Activated CD4-positive, alpha-beta T cell treated with anti-CD3 and anti-CD28 coated beads for 4 hours (primary cell): ENCODE measurements at regions not wholly inside any gene's neighbourhood (a gene's known extent, or its start where the extent isn't known, plus 50 kb on each side); places are given as distances from the start of the nearest gene placed in this dataset.
"Not testable (repeated sequence)": the region's sequence is repeated elsewhere in the genome, so short reads cannot be mapped to it uniquely, and the experiment has no call there.

ENCODE experiments used
- DNase-seq, 2 donors: peaks; one replicate each; pipeline ENCODE4 v3.0.0-alpha.2; 2020

- DNase-seq = no peak
Observed at GRCh38 chr3:25844891-25845290, 55.0 kb downstream of the OXSM start.

GRCh38 chr3:25846282-25846681, 56.4 kb downstream of the OXSM start:
- no peak for DNase-seq

- no peak for DNase-seq
Observed at GRCh38 chr3:25849091-25849490, 59.2 kb downstream of the OXSM start.

GRCh38 chr3:25849641-25850385, 59.9 kb downstream of the OXSM start:
- no peak for DNase-seq

GRCh38 chr3:25851693-25852259, 61.9 kb downstream of the OXSM start:
- DNase-seq = not testable (repeated sequence)

- DNase-seq = no peak
Observed at GRCh38 chr3:25854214-25854613, 64.3 kb downstream of the OXSM start.

GRCh38 chr3:25854635-25855034, 64.7 kb downstream of the OXSM start:
- no peak for DNase-seq

- DNase-seq = no peak
Observed at GRCh38 chr3:25855266-25855784, 65.4 kb downstream of the OXSM start.

- DNase-seq = peak in 1 of 2 donors; percentile 19
Observed at GRCh38 chr3:25856902-25857518, 67.1 kb downstream of the OXSM start.

- DNase-seq = no peak
Observed at GRCh38 chr3:25861566-25861965, 71.7 kb downstream of the OXSM start.

- no peak for DNase-seq
Observed at GRCh38 chr3:25863011-25863415, 73.1 kb downstream of the OXSM start.

GRCh38 chr3:25863416-25863959, 73.6 kb downstream of the OXSM start:
- no peak for DNase-seq

GRCh38 chr3:25870452-25870851, 80.6 kb downstream of the OXSM start:
- no peak for DNase-seq

GRCh38 chr3:25872200-25872877, 82.4 kb downstream of the OXSM start:
- DNase-seq = no peak

GRCh38 chr3:25883492-25883891, 93.6 kb downstream of the OXSM start:
- no peak for DNase-seq

- no peak for DNase-seq
Observed at GRCh38 chr3:25884981-25885380, 95.1 kb downstream of the OXSM start.

GRCh38 chr3:25885544-25885943, 95.7 kb downstream of the OXSM start:
- no peak for DNase-seq

- no peak for DNase-seq
Observed at GRCh38 chr3:25887907-25888306, 98.0 kb downstream of the OXSM start.

- DNase-seq = no peak
Observed at GRCh38 chr3:25888892-25889524, 99.1 kb downstream of the OXSM start.

- no peak for DNase-seq
Observed at GRCh38 chr3:25889525-25889917, 99.6 kb downstream of the OXSM start.

GRCh38 chr3:25894101-25894500, 104.2 kb downstream of the OXSM start:
- no peak for DNase-seq

GRCh38 chr3:25895031-25895430, 105.1 kb downstream of the OXSM start:
- no peak for DNase-seq

GRCh38 chr3:25895443-25895842, 105.6 kb downstream of the OXSM start:
- DNase-seq = no peak
